ENCODE measurements at regions not wholly inside any gene's neighbourhood (a gene's known extent, or its start where the extent isn't known, plus 50 kb on each side); places are given as distances from the start of the nearest gene placed in this dataset.

- no peak for TF ChIP-seq CTCF (IDR thresholded peaks at IDR 0.05; ENCODE audit: extremely low read depth, missing control alignments)
- DNase-seq (ENCODE audit: low spot score), result no peak
Observed at GRCh38 chr16:65172356-65172755, 50.5 kb upstream of the CDH11 start.
